HPDE6-E6E7 (cell line): ENCODE measurements at regions not wholly inside any gene's neighbourhood (a gene's known extent, or its start where the extent isn't known, plus 50 kb on each side); places are given as distances from the start of the nearest gene placed in this dataset.

Source experiments
- DNase-seq: peaks from one replicate; pipeline ENCODE4 v3.0.0; 2011; ENCODE audit warnings: missing footprints; ENCODE audit errors: extremely low spot score

DNA sequence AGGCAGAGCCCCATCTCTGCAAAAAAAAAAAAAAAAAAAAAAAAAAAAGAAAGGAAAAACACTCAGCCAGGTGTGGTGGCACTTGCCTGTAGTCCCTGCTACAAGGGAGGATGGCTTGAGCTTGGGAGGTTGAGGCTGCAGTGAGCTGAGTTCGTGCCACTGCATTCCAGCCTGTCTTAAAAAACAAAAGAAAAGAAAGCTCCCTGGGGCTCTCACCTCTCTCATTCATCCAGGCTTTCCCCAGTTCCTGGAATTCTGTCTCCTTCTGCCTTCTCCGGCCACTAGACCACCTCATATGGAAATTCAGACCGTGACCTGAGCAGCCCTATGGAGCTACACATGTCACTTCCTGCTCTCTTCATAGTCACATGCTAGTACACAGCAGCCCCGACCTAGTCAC, 101.1 kb upstream of the TAB2 start:
- DNase-seq = no peak

GRCh38 chr6:149217466-149217888, 100.0 kb upstream of the TAB2 start:
- no peak for DNase-seq

- no peak for DNase-seq
Measured at GRCh38 chr6:149218471-149218870, 99.0 kb upstream of the TAB2 start.

DNA sequence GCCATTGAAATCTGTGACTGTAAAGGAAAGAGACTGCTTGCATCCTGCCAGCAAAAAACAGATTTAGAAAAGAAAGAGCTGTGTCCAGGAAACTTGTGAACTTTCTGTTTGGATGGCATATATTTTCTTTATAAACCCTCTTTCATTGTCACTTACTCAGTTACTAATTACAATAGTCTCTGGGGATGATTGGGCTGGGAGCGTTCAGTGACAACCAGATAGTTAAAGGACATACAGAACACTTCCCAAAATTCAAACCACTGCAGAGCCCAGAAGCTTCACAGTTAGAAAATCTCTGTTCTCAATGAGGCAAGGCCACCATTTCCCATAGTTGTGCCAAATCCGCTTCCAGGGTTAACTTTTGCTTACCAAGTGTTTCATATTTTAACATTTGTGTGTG, 98.6 kb upstream of the TAB2 start:
- no peak for DNase-seq

DNA sequence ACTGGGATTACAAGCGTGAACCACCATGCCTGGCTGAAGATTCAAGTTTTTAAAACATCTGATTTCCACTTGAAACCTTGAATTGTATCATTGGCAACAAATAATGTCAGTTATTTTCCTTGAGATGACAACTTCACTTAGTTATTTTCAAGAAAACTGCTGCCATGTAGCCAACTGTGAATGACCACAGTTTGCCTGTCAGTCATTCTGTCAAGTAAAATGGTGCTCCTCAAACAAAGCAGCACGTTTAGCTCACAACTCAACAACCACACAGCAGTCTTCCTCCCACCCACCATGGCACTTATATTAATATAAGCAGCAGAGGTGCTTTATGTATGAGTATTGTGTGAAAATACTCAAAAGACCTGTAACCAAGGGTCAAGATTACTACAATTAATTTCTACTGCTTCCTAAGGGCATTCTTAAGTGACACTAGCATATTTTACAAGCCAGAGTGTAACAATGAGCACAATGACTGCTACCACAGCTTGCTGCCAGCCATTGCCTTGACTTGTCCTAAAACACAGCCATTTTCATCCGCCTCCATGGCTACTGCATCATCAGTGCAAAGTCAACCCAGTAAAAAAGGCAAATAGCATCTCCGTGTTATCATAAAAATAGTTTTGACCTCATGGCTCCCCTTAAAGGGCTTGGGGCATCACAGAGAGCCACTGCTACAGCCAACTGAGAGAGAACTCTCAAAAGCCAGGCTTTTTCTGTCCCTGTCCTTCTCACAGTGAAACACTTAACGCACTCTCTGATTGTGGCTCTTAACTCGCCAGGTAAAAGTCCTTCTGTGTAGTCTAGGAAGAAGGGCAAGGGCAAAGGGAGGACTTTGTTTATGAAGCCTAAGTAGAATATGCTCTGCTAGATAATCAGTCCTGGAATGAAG, 96.4 kb upstream of the TAB2 start:
- no peak for DNase-seq

GRCh38 chr6:149221774-149222070, 95.8 kb upstream of the TAB2 start:
- no peak for DNase-seq

- DNase-seq = no peak
Measured at GRCh38 chr6:149223120-149223903, 94.2 kb upstream of the TAB2 start.

GRCh38 chr6:149223904-149224351, 93.6 kb upstream of the TAB2 start:
- DNase-seq = no peak

- no peak for DNase-seq
Measured at GRCh38 chr6:149224399-149224798, 93.1 kb upstream of the TAB2 start.

DNA sequence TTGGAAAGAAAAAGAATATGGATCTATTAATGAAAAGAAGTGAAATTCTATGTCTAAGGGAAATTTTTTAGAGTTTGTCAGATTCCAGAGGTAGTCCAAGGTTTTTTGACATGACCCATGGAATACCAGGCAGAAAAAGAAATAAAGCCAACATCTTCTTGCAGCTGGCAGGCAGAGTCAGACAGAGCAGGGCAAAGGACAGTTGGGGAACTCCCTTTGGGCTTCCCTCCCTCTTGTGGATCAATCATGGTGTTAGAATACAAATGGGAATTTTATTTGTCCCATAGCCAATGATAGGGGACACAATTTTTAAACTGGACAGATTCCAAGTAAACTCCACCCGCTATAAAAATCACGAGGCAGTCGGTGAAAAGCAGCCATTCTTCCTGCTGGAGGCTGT, 92.1 kb upstream of the TAB2 start:
- DNase-seq = no peak

- DNase-seq = no peak
Measured at GRCh38 chr6:149225946-149226345, 91.6 kb upstream of the TAB2 start.

DNA sequence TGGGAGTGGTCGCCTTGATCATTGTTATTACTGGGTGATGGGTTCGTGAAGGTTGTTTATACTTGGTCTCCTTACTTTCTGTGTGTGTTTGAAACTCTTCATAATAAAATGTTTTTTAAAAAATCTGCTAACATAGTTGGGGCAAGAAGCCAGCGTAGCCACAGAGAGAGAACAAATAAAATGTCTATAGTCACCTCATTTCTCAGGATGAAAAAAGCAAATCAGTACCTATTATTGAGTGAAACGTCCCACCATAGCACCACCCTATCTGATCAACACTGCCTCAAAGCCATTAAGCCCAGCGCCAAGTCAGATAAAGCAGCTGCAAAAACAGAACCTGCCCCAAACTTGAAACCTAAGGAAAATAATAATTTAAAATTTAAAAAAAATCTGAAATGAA, 89.7 kb upstream of the TAB2 start:
- no peak for DNase-seq

- no peak for DNase-seq
Measured at GRCh38 chr6:149228311-149228955, 89.1 kb upstream of the TAB2 start.

GRCh38 chr6:149229096-149229495, 88.4 kb upstream of the TAB2 start:
- DNase-seq = no peak

GRCh38 chr6:149230712-149231460, 86.6 kb upstream of the TAB2 start:
- DNase-seq = no peak

GRCh38 chr6:149231778-149232177, 85.7 kb upstream of the TAB2 start:
- DNase-seq = no peak

GRCh38 chr6:149233056-149233715, 84.3 kb upstream of the TAB2 start:
- DNase-seq = peak; percentile 68

GRCh38 chr6:149234051-149234962, 83.2 kb upstream of the TAB2 start:
- peak; percentile 46 for DNase-seq

DNA sequence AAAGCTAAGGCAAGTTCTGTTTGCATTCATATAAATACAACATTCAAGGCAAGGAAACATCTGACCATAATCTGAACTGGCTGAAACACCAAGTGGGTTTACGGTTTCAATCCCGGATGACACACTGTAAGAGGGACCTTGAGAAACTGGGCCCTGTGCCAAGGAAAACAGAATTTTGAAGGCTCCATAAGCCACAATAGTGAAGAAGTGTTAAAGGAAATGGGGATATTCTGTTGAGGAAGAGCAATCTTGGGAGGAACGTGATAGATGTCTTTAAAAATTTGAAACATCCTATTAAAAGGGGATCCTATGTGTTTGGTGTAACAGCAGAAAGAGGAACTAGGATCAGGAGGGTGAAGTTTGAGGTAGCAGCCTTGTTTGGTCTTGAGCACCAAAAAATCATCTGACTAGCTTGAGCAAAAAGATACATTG, 82.4 kb upstream of the TAB2 start:
- peak; percentile 11 for DNase-seq

GRCh38 chr6:149236589-149236988, 80.9 kb upstream of the TAB2 start:
- no peak for DNase-seq
